Activated CD4-positive, alpha-beta T cell treated with anti-CD3 and anti-CD28 coated beads, Interleukin-2, amount 10 ng/mL, durations not matched to agents 24 days and 14 days (primary cell): ENCODE measurements at regions not wholly inside any gene's neighbourhood (a gene's known extent, or its start where the extent isn't known, plus 50 kb on each side); places are given as distances from the start of the nearest gene placed in this dataset.

ENCODE experiments used
- DNase-seq: peaks from one replicate; pipeline ENCODE4 v3.0.0; 2022
- H3K27ac Mint-ChIP-seq: one replicate; pipeline ENCODE4 v1.8.0; 2022; ENCODE audit warnings: mild to moderate bottlenecking, mixed read lengths
- H3K27me3 Mint-ChIP-seq: one replicate; pipeline ENCODE4 v1.8.0; 2022; ENCODE audit warnings: mixed read lengths
- H3K36me3 Mint-ChIP-seq: one replicate; pipeline ENCODE4 v1.8.0; 2022; ENCODE audit warnings: low read depth, mild to moderate bottlenecking, mixed read lengths
- H3K4me1 Mint-ChIP-seq: one replicate; pipeline ENCODE4 v1.8.0; 2021; ENCODE audit warnings: mixed read lengths
- H3K4me3 Mint-ChIP-seq: one replicate; pipeline ENCODE4 v1.8.0; 2022; ENCODE audit warnings: mild to moderate bottlenecking, moderate library complexity, mixed read lengths
- H3K9me3 Mint-ChIP-seq: one replicate; pipeline ENCODE4 v1.8.0; 2021; ENCODE audit warnings: mixed read lengths
- intact Hi-C: fragments of 100-400 bp; cut with micrococcal nuclease; formaldehyde crosslinking; loops from one replicate; pipeline ENCODE4 v1.15.1; 2023

- intact Hi-C loops = no loop called here
- no peaks in the 10 kb centered on the region for H3K36me3 Mint-ChIP-seq
- no peaks in the 10 kb centered on the region for H3K4me1 Mint-ChIP-seq
- no peaks in the 10 kb centered on the region for H3K9me3 Mint-ChIP-seq
- no peak overlapping the region for H3K27ac Mint-ChIP-seq
- DNase-seq = no peak
- peaks cover 4% of the 10 kb centered on the region for H3K27me3 Mint-ChIP-seq
- H3K4me3 Mint-ChIP-seq = no peak overlapping the region
Observed at GRCh38 chr14:94717808-94718207, 52.1 kb downstream of the GSC start.

- H3K27me3 Mint-ChIP-seq = peaks cover 2% of the 10 kb centered on the region
- no peaks in the 10 kb centered on the region for H3K36me3 Mint-ChIP-seq
- H3K4me1 Mint-ChIP-seq = no peaks in the 10 kb centered on the region
- intact Hi-C loops = no loop called here
- H3K9me3 Mint-ChIP-seq = no peaks in the 10 kb centered on the region
- no peak overlapping the region for H3K27ac Mint-ChIP-seq
- no peak overlapping the region for H3K4me3 Mint-ChIP-seq
- DNase-seq = no peak
Observed at GRCh38 chr14:94716976-94717375, 52.9 kb downstream of the GSC start.

- Mint-ChIP-seq H3K4me1 (no peaks in the 10 kb centered on the region), H3K9me3 (no peaks in the 10 kb centered on the region), H3K27ac (no peak overlapping the region), H3K36me3 (no peaks in the 10 kb centered on the region), H3K4me3 (no peak overlapping the region), H3K27me3 (peaks cover 3% of the 10 kb centered on the region)
- intact Hi-C loops = no loop called here
- DNase-seq = no peak
Observed at GRCh38 chr14:94713115-94713514, 56.8 kb downstream of the GSC start.

- Mint-ChIP-seq H3K36me3 (no peaks in the 10 kb centered on the region), H3K4me3 (no peak overlapping the region), H3K27ac (no peak overlapping the region), H3K4me1 (no peaks in the 10 kb centered on the region), H3K9me3 (no peaks in the 10 kb centered on the region), H3K27me3 (peaks cover 3% of the 10 kb centered on the region)
- intact Hi-C loops = no loop called here
- DNase-seq = no peak
Observed at GRCh38 chr14:94710731-94711130, 59.2 kb downstream of the GSC start.

- H3K4me3 Mint-ChIP-seq = no peak overlapping the region
- H3K9me3 Mint-ChIP-seq = no peaks in the 10 kb centered on the region
- no peak for DNase-seq
- H3K36me3 Mint-ChIP-seq = no peaks in the 10 kb centered on the region
- H3K27ac Mint-ChIP-seq = no peak overlapping the region
- peaks cover 3% of the 10 kb centered on the region for H3K27me3 Mint-ChIP-seq
- intact Hi-C loops = loop anchor here (10.0 kb wide), 1 partner anchor 487 kb away; no protein-coding TSS in a partner anchor
- H3K4me1 Mint-ChIP-seq = no peaks in the 10 kb centered on the region
Observed at GRCh38 chr14:94707494-94707893, 62.4 kb downstream of the GSC start.

DNA sequence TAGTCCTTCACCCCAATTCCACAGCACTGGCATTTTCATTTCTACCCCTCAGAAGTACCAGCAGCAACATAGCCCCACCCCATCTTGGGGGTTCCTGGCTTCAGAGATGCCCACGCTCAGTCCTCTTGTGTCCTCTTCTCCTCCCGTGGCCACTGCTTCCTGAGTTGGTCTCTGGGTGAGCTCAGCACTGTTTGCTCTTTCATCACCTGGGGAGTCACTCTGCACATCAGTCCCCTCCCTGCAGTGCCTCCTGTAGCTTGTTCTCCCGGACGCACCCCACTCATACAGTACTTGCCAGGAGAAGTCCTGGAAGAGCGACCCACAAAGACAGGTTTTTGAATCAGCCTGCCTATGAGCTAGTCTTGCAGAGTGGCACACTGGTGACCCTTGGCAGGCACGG is 63.8 kb downstream of the GSC start:
- Mint-ChIP-seq H3K27me3 (peaks cover 3% of the 10 kb centered on the region), H3K9me3 (no peaks in the 10 kb centered on the region)
- intact Hi-C loops = loop anchor here (10.0 kb wide), 1 partner anchor 489 kb away; no protein-coding TSS in a partner anchor

GRCh38 chr14:94702629-94703028 is 67.3 kb downstream of the GSC start:
- no peaks in the 10 kb centered on the region for H3K27me3 Mint-ChIP-seq
- no peak overlapping the region for H3K4me3 Mint-ChIP-seq
- no peaks in the 10 kb centered on the region for H3K36me3 Mint-ChIP-seq
- H3K9me3 Mint-ChIP-seq = no peaks in the 10 kb centered on the region
- intact Hi-C loops = loop anchor here (10.0 kb wide), 1 partner anchor 492 kb away; no protein-coding TSS in a partner anchor
- no peak for DNase-seq
- no peaks in the 10 kb centered on the region for H3K4me1 Mint-ChIP-seq
- H3K27ac Mint-ChIP-seq = no peak overlapping the region

More for the DNA sequence above, 63.8 kb downstream of the GSC start:
- no peak for DNase-seq
- no peak overlapping the region for H3K4me3 Mint-ChIP-seq
- no peaks in the 10 kb centered on the region for H3K4me1 Mint-ChIP-seq
- no peak overlapping the region for H3K27ac Mint-ChIP-seq
- no peaks in the 10 kb centered on the region for H3K36me3 Mint-ChIP-seq

DNA sequence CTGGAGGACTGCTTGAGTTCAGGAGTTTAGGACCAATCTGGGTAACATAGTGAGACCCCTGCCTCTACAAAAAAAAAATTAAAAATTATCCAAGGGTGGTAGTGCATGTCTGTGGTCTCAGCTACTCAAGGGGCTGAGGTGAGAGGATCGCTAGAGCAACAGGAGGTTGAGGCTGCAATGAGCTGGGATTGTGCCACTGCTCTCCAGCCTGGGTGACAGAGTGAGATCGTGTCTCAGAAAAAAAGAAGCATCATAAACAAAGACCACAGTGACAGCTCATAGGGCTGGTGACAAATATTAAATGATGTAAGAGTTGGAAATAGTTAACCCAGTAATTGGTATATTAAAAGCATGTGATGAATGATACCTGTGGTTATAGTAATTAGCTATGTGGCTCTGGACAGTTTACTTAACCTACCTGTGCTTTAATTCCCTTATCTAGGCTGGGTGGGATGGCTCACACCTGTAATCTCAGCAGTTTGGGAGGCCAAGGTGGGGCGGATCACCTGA is 68.0 kb downstream of the GSC start:
- intact Hi-C loops = loop anchor here (10.0 kb wide), 1 partner anchor 493 kb away; no protein-coding TSS in a partner anchor
- Mint-ChIP-seq H3K27me3 (no peaks in the 10 kb centered on the region), H3K4me1 (no peaks in the 10 kb centered on the region), H3K36me3 (no peaks in the 10 kb centered on the region), H3K27ac (no peak overlapping the region), H3K9me3 (no peaks in the 10 kb centered on the region), H3K4me3 (no peak overlapping the region)
- DNase-seq = no peak

- Mint-ChIP-seq H3K27ac (no peak overlapping the region), H3K36me3 (no peaks in the 10 kb centered on the region), H3K9me3 (no peaks in the 10 kb centered on the region), H3K27me3 (no peaks in the 10 kb centered on the region), H3K4me3 (no peak overlapping the region), H3K4me1 (no peaks in the 10 kb centered on the region)
- DNase-seq = no peak
- intact Hi-C loops = loop anchor here (10.0 kb wide), 1 partner anchor 494 kb away; no protein-coding TSS in a partner anchor
Observed at GRCh38 chr14:94700336-94700735, 69.6 kb downstream of the GSC start.

DNA sequence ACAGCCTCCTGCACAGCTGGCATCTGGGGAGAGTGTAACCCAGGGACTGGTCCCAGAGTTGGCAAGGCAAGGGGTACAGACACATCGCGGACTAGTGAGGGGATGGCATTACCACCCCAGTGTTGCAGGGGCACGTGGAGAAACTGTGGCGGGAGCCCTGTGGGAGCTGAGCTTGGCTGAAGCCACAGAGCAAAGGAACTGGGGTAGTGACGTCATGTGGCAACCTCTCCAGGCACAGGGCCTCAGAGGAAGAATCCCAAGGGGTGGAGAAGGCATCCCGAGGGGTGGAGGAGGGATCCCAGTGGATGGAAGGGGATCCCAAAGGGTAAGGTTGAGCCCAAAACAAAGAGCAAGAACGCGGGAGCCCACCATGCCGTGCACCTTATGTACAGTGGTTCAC is 70.1 kb downstream of the GSC start:
- no peak overlapping the region for H3K4me3 Mint-ChIP-seq
- no peaks in the 10 kb centered on the region for H3K36me3 Mint-ChIP-seq
- intact Hi-C loops = loop anchor here (10.0 kb wide), 1 partner anchor 495 kb away; no protein-coding TSS in a partner anchor
- no peaks in the 10 kb centered on the region for H3K4me1 Mint-ChIP-seq
- no peak for DNase-seq
- H3K27ac Mint-ChIP-seq = no peak overlapping the region
- no peaks in the 10 kb centered on the region for H3K27me3 Mint-ChIP-seq
- H3K9me3 Mint-ChIP-seq = no peaks in the 10 kb centered on the region

- H3K4me3 Mint-ChIP-seq = no peak overlapping the region
- DNase-seq = no peak
- no peak overlapping the region for H3K27ac Mint-ChIP-seq
- no peaks in the 10 kb centered on the region for H3K4me1 Mint-ChIP-seq
- no peaks in the 10 kb centered on the region for H3K36me3 Mint-ChIP-seq
- intact Hi-C loops = no loop called here
- no peaks in the 10 kb centered on the region for H3K27me3 Mint-ChIP-seq
- no peaks in the 10 kb centered on the region for H3K9me3 Mint-ChIP-seq
Observed at GRCh38 chr14:94697773-94698556, 71.9 kb downstream of the GSC start.

GRCh38 chr14:94696518-94696917 is 73.4 kb downstream of the GSC start:
- H3K36me3 Mint-ChIP-seq = no peaks in the 10 kb centered on the region
- H3K27me3 Mint-ChIP-seq = no peaks in the 10 kb centered on the region
- no peak for DNase-seq
- H3K4me1 Mint-ChIP-seq = no peaks in the 10 kb centered on the region
- intact Hi-C loops = no loop called here
- no peak overlapping the region for H3K4me3 Mint-ChIP-seq
- H3K27ac Mint-ChIP-seq = no peak overlapping the region
- H3K9me3 Mint-ChIP-seq = no peaks in the 10 kb centered on the region

DNA sequence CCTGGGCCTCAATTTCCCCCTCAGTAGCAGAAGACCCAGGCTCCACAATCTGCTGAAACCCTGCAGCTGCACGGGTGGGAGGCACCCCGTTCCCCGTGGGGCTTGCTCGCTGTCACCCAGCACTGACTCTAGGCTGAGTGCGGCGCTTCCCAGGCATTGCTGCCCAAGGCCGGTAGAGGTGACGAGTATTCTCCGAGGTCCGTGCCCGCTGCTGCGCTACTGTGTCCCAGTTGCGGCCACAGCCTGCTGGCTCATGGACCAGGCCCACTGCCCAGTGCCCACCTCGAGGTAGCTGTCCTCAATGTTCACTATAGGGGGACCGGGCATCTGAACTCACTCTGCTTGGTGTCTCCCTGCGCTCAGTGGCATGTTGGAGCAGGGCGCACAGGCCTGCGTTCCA is 74.7 kb downstream of the GSC start:
- Mint-ChIP-seq H3K27me3 (peaks cover under 1% of the 10 kb centered on the region), H3K4me1 (no peaks in the 10 kb centered on the region), H3K4me3 (no peak overlapping the region), H3K36me3 (no peaks in the 10 kb centered on the region), H3K27ac (no peak overlapping the region), H3K9me3 (no peaks in the 10 kb centered on the region)
- intact Hi-C loops = no loop called here
- no peak for DNase-seq

- Mint-ChIP-seq H3K27ac (no peak overlapping the region), H3K27me3 (peaks cover 5% of the 10 kb centered on the region)
Observed at GRCh38 chr14:94691660-94692034, 78.3 kb downstream of the GSC start.

More at GRCh38 chr14:94691660-94692034, 78.3 kb downstream of the GSC start:
- Mint-ChIP-seq H3K36me3 (no peaks in the 10 kb centered on the region), H3K4me3 (no peak overlapping the region), H3K9me3 (no peaks in the 10 kb centered on the region), H3K4me1 (no peaks in the 10 kb centered on the region)
- intact Hi-C loops = no loop called here
- DNase-seq = no peak
